ENCODE measurements at regions not wholly inside any gene's neighbourhood (a gene's known extent, or its start where the extent isn't known, plus 50 kb on each side); places are given as distances from the start of the nearest gene placed in this dataset.

DNA sequence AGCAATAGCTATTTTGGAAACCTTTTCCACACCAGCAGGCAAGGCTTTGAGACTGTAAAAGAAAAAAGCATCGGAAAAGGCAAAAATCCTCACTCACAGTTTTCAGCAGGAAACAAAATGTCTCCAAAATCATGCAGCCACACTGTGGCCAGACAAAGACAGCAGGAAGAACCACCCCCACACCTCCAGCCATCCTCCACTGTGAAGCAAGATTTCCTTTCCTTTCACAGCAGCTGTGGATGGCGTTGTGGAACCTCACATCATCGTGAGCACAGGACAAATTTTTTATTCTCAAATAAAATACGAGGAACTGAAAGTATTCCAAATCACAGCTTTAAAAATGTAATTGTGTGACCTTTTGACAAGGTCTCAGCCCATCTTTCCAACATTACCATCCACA, 351.7 kb upstream of the NOCT start:
- Histone ChIP-seq H3K4me1 (ENCODE audit: insufficient read depth) (no peaks in the 10 kb centered on the region), H3K27ac (ENCODE audit: low read depth) (no peak overlapping the region), H3K4me3 (ENCODE audit: low read depth, low read length) (no peak overlapping the region), H3K36me3 (ENCODE audit: insufficient read depth) (no peaks in the 10 kb centered on the region)
- DNase-seq (ENCODE audit: extremely low spot score): no peak
- 55% methylated on average over 4 of the region's 4 CpGs for WGBS

DNA sequence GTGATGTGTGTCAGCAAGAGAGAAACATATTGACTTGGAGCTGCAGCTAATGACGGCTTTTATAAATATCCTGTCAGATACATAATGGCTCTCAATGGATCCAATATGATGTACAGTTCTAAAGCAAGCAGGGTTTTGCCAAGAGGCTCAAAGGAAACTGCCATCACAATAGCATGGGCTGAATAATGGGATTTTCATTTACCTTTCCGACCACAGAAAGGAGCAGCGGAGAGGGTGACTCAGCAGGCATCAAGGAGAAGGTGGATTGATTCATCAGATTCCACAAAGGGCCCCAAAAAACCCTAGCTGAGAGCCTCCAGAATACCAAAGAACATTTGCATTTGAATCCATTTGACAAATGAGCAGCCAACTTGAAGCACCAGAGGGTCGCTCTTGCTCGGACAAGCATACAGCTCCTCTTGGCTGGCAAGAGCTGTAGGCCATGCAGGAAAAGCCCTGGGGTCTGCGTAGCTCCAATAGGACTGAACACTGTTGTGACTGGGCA, 355.7 kb upstream of the NOCT start:
- Histone ChIP-seq H3K36me3 (ENCODE audit: insufficient read depth) (no peaks in the 10 kb centered on the region), H3K4me3 (ENCODE audit: low read depth, low read length) (no peak overlapping the region), H3K4me1 (ENCODE audit: insufficient read depth) (no peaks in the 10 kb centered on the region), H3K27ac (ENCODE audit: low read depth) (no peak overlapping the region)
- 93% methylated on average over 6 of the region's 6 CpGs for WGBS
- DNase-seq (ENCODE audit: extremely low spot score): no peak

GRCh38 chr4:138659037-138659811, 356.4 kb upstream of the NOCT start:
- no peaks in the 10 kb centered on the region for H3K36me3 ChIP-seq (ENCODE audit: insufficient read depth)
- no peak for DNase-seq (ENCODE audit: extremely low spot score)
- WGBS: 64% methylated on average over 11 of the region's 11 CpGs
- no peak overlapping the region for H3K27ac ChIP-seq (ENCODE audit: low read depth)
- no peaks in the 10 kb centered on the region for H3K4me1 ChIP-seq (ENCODE audit: insufficient read depth)
- H3K4me3 ChIP-seq (ENCODE audit: low read depth, low read length): no peak overlapping the region

- Histone ChIP-seq H3K36me3 (ENCODE audit: insufficient read depth) (no peaks in the 10 kb centered on the region), H3K4me1 (ENCODE audit: insufficient read depth) (no peaks in the 10 kb centered on the region), H3K4me3 (ENCODE audit: low read depth, low read length) (no peak overlapping the region), H3K27ac (ENCODE audit: low read depth) (no peak overlapping the region)
- DNase-seq (ENCODE audit: extremely low spot score): no peak
- 92% methylated on average over 2 of the region's 2 CpGs for WGBS
These were observed 357.1 kb upstream of the NOCT start for GRCh38 chr4:138658518-138658917.

DNA sequence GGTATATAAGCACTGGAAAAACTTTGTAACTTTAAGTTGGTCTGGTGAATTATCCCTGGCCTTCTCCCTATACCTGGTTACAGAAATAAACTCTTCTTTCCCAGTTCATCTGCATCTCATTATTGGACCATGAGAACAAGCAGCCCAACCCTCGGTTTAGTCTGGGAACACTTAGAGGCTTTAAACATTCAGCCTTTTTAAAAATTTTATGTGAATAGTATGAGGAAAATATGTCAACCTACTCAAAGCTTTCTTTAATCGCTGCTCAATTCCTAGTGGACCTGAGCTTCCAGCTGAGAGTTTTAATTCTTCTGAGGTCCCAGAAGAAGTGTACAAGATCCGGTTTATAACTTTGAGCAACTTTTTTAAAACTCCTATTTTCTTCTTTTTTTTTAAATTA, 358.6 kb upstream of the NOCT start:
- H3K4me3 ChIP-seq (ENCODE audit: low read depth, low read length): no peak overlapping the region
- no peaks in the 10 kb centered on the region for H3K4me1 ChIP-seq (ENCODE audit: insufficient read depth)
- WGBS: 57% methylated on average over 3 of the region's 3 CpGs
- DNase-seq (ENCODE audit: extremely low spot score): no peak
- no peak overlapping the region for H3K27ac ChIP-seq (ENCODE audit: low read depth)
- no peaks in the 10 kb centered on the region for H3K36me3 ChIP-seq (ENCODE audit: insufficient read depth)

DNA sequence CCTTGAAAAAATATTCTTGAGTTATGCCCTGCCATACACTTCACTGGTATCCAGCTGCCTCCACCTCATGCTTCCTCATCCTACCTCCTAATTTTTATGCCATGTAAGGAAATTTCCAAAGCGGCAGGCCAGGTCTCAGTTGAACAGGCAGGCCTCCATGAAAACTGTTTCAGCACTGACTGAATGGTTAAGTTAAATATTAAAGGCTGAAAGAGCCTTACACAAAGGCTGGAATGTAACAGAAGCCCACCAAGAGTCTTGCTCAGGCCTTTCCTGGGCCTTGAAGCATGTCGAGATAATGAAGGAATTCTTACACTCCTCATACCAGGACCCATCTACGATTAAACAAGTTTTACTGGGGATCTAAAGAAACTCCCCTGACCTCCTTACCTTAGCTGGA, 359.6 kb upstream of the NOCT start:
- H3K4me1 ChIP-seq (ENCODE audit: insufficient read depth): no peaks in the 10 kb centered on the region
- H3K36me3 ChIP-seq (ENCODE audit: insufficient read depth): no peaks in the 10 kb centered on the region
- DNase-seq (ENCODE audit: extremely low spot score): no peak
- WGBS: 88% methylated on average over 3 of the region's 3 CpGs
- H3K27ac ChIP-seq (ENCODE audit: low read depth): no peak overlapping the region
- H3K4me3 ChIP-seq (ENCODE audit: low read depth, low read length): no peak overlapping the region

DNA sequence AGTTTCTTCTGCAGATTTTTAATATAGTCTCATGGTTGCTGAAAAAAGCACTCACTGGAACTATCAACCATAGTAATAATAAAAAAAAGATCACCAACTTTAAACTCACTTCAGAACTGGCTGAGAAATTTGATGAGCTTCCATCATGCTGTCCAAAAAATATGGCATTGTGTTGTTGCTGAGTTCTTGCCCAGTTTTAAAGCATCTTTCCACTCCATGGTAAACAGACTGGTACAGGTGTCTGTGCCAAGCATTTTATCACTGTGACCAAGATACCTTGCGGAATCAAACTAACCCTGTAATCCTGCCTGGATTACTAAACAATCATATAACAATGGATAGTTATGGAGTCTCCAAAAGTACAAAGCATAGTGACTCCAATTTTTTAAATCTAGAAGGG, 360.3 kb upstream of the NOCT start:
- DNase-seq (ENCODE audit: extremely low spot score): no peak
- WGBS: 96% methylated on average over 1 of the region's 1 CpG
- no peaks in the 10 kb centered on the region for H3K36me3 ChIP-seq (ENCODE audit: insufficient read depth)
- H3K4me1 ChIP-seq (ENCODE audit: insufficient read depth): no peaks in the 10 kb centered on the region
- no peak overlapping the region for H3K4me3 ChIP-seq (ENCODE audit: low read depth, low read length)
- H3K27ac ChIP-seq (ENCODE audit: low read depth): no peak overlapping the region

GRCh38 chr4:138650929-138651448, 364.6 kb upstream of the NOCT start:
- Histone ChIP-seq H3K27ac (ENCODE audit: low read depth) (no peak overlapping the region), H3K36me3 (ENCODE audit: insufficient read depth) (no peaks in the 10 kb centered on the region), H3K4me3 (ENCODE audit: low read depth, low read length) (no peak overlapping the region), H3K4me1 (ENCODE audit: insufficient read depth) (no peaks in the 10 kb centered on the region)
- DNase-seq (ENCODE audit: extremely low spot score): no peak
- 49% methylated on average over 2 of the region's 2 CpGs for WGBS

- 89% methylated on average over 3 of the region's 3 CpGs for WGBS
- H3K27ac ChIP-seq (ENCODE audit: low read depth): no peak overlapping the region
- H3K4me3 ChIP-seq (ENCODE audit: low read depth, low read length): no peak overlapping the region
- H3K4me1 ChIP-seq (ENCODE audit: insufficient read depth): no peaks in the 10 kb centered on the region
- no peaks in the 10 kb centered on the region for H3K36me3 ChIP-seq (ENCODE audit: insufficient read depth)
- no peak for DNase-seq (ENCODE audit: extremely low spot score)
These were observed 365.1 kb upstream of the NOCT start for GRCh38 chr4:138650495-138650894.

DNA sequence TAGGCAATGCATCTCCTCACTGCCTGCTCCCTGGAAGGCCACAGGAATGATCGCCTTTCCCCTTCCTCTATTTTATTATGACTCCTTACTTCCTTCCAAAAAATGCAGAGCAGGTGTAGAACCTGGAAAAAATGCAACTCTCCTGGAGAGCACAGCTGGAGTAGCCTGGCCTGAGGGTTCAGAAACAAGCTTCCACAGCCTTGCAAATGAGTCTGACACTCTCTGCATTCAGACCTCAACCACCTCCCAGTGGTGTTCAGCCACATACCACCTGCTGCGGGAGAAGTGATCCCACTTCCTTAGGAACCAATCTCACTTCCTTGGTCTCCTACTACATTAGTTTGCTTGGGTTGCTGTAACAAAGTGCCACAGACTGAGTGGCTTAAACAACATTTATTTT, 368.1 kb upstream of the NOCT start:
- Histone ChIP-seq H3K4me3 (ENCODE audit: low read depth, low read length) (no peak overlapping the region), H3K36me3 (ENCODE audit: insufficient read depth) (no peaks in the 10 kb centered on the region), H3K27ac (ENCODE audit: low read depth) (no peak overlapping the region), H3K4me1 (ENCODE audit: insufficient read depth) (no peaks in the 10 kb centered on the region)
- DNase-seq (ENCODE audit: extremely low spot score): no peak
- WGBS: 86% methylated on average over 2 of the region's 2 CpGs

DNA sequence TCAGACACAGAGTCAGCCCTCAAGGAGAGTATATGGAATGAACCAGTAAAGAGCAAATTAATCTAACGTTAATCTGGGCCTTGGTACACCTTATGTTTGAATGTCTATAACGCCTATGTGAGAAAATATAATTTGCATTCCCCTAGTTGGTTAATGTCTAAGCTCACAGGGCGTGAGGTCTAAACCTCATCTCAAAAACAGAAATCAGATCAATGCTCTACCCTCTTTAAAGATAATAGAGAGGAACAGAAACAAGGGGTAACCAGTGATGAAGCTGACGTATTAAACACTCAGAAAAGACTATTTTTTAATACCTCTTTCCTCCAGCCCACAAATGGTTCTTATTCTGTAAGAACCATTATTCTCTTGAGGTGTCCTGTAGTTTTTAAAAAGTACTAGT, 369.2 kb upstream of the NOCT start:
- no peaks in the 10 kb centered on the region for H3K36me3 ChIP-seq (ENCODE audit: insufficient read depth)
- no peak overlapping the region for H3K27ac ChIP-seq (ENCODE audit: low read depth)
- WGBS: 93% methylated on average over 4 of the region's 4 CpGs
- DNase-seq (ENCODE audit: extremely low spot score): no peak
- H3K4me1 ChIP-seq (ENCODE audit: insufficient read depth): no peaks in the 10 kb centered on the region
- no peak overlapping the region for H3K4me3 ChIP-seq (ENCODE audit: low read depth, low read length)

DNA sequence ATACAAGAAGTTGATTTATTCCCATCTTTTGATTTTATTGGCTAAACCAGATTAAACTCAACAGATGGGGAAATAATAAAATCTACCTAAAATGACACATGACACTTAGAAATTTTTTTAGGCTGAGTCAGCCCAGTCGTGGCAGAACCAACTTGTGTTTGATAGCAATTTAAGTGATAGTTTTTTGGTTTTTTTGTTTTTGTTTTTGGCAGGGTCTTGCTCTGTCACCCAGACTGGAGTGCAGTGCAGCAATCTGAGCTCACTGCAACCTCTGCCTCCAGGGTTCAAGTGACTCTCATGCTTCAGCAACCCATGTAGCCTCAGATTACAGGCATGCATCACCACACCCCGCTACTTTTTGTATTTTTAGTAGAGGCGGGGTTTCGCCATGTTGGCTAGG, 370.3 kb upstream of the NOCT start:
- no peak for DNase-seq (ENCODE audit: extremely low spot score)
- Histone ChIP-seq H3K4me1 (ENCODE audit: insufficient read depth) (no peaks in the 10 kb centered on the region), H3K4me3 (ENCODE audit: low read depth, low read length) (no peak overlapping the region), H3K36me3 (ENCODE audit: insufficient read depth) (no peaks in the 10 kb centered on the region), H3K27ac (ENCODE audit: low read depth) (no peak overlapping the region)
- WGBS: 91% methylated on average over 4 of the region's 4 CpGs

- Histone ChIP-seq H3K36me3 (ENCODE audit: insufficient read depth) (no peaks in the 10 kb centered on the region), H3K4me1 (ENCODE audit: insufficient read depth) (no peaks in the 10 kb centered on the region), H3K4me3 (ENCODE audit: low read depth, low read length) (no peak overlapping the region), H3K27ac (ENCODE audit: low read depth) (no peak overlapping the region)
- WGBS: 66% methylated on average over 5 of the region's 5 CpGs
- no peak for DNase-seq (ENCODE audit: extremely low spot score)
These were observed 371.3 kb upstream of the NOCT start for GRCh38 chr4:138644322-138644721.

- WGBS: 34% methylated on average over 1 of the region's 1 CpG
- H3K36me3 ChIP-seq (ENCODE audit: insufficient read depth): no peaks in the 10 kb centered on the region
- DNase-seq (ENCODE audit: extremely low spot score): no peak
- no peaks in the 10 kb centered on the region for H3K4me1 ChIP-seq (ENCODE audit: insufficient read depth)
- no peak overlapping the region for H3K27ac ChIP-seq (ENCODE audit: low read depth)
- no peak overlapping the region for H3K4me3 ChIP-seq (ENCODE audit: low read depth, low read length)
These were observed 371.8 kb upstream of the NOCT start for GRCh38 chr4:138643827-138644226.
